Ishikawa (cell line): ENCODE measurements at regions not wholly inside any gene's neighbourhood (a gene's known extent, or its start where the extent isn't known, plus 50 kb on each side); places are given as distances from the start of the nearest gene placed in this dataset.

ENCODE experiments used
- CEBPB ChIP-seq: IDR thresholded peaks from 2 replicates; pipeline ENCODE4 v1.6.1; 2012
- CREB1 ChIP-seq: IDR thresholded peaks from 2 replicates; pipeline ENCODE4 v1.6.1; 2012; ENCODE audit warnings: low read depth
- EGR1 ChIP-seq: IDR thresholded peaks from 2 replicates; pipeline ENCODE4 v1.6.1; 2012
- EP300 ChIP-seq: IDR thresholded peaks from 2 replicates; pipeline ENCODE4 v1.6.1; 2012; ENCODE audit warnings: borderline replicate concordance
- FOXM1 ChIP-seq: IDR thresholded peaks from 2 replicates; pipeline ENCODE4 v1.6.1; 2012; ENCODE audit warnings: low read depth, borderline replicate concordance
- MAX ChIP-seq: IDR thresholded peaks from 2 replicates; pipeline ENCODE4 v1.6.1; 2012
- NFIC ChIP-seq: IDR thresholded peaks from 2 replicates; pipeline ENCODE4 v1.6.1; 2012
- RAD21 ChIP-seq: IDR thresholded peaks from 2 replicates; pipeline ENCODE4 v1.6.1; 2012; ENCODE audit warnings: low read depth
- REST ChIP-seq: IDR thresholded peaks from 2 replicates; pipeline ENCODE4 v1.6.1; 2012; ENCODE audit warnings: low read depth, mild to moderate bottlenecking
- TAF1 ChIP-seq: IDR thresholded peaks from 2 replicates; pipeline ENCODE4 v1.6.1; 2012; ENCODE audit warnings: low read depth, mild to moderate bottlenecking
- TCF12 ChIP-seq: IDR thresholded peaks from 2 replicates; pipeline ENCODE4 v1.6.1; 2012; ENCODE audit warnings: low read depth
- TEAD4 ChIP-seq: IDR thresholded peaks from 2 replicates; pipeline ENCODE4 v1.6.1; 2012
- USF1 ChIP-seq: IDR thresholded peaks from 2 replicates; pipeline ENCODE4 v1.6.1; 2012
- YY1 ChIP-seq: IDR thresholded peaks from 2 replicates; pipeline ENCODE4 v1.6.1; 2012; ENCODE audit warnings: low read depth
- ZBTB7A ChIP-seq: IDR thresholded peaks from 2 replicates; pipeline ENCODE4 v1.6.1; 2012; ENCODE audit warnings: low read depth

GRCh38 chr20:22791877-22792525 lies 207.6 kb upstream of the FOXA2 start:
- no peak for TF ChIP-seq USF1
- no peak for TF ChIP-seq CREB1
- no peak for TF ChIP-seq FOXM1
- no peak for TF ChIP-seq ZBTB7A
- TF ChIP-seq EP300: no peak
- no peak for TF ChIP-seq RAD21
- no peak for TF ChIP-seq TEAD4
- no peak for TF ChIP-seq CEBPB
- no peak for TF ChIP-seq YY1
- no peak for TF ChIP-seq TAF1
- TF ChIP-seq MAX: no peak
- TF ChIP-seq TCF12: no peak
- TF ChIP-seq NFIC: no peak
- TF ChIP-seq REST: no peak
- TF ChIP-seq EGR1: no peak

- TF ChIP-seq REST: no peak
- TF ChIP-seq MAX: no peak
- no peak for TF ChIP-seq NFIC
- TF ChIP-seq CEBPB: no peak
- no peak for TF ChIP-seq TCF12
These were observed 209.8 kb upstream of the FOXA2 start for GRCh38 chr20:22794200-22794599.

- TF ChIP-seq TEAD4: no peak
- no peak for TF ChIP-seq ZBTB7A
- no peak for TF ChIP-seq FOXM1
- TF ChIP-seq CREB1: no peak
- no peak for TF ChIP-seq REST
- no peak for TF ChIP-seq EGR1
- TF ChIP-seq CEBPB: no peak
These were observed 211.1 kb upstream of the FOXA2 start for GRCh38 chr20:22795433-22795832.

GRCh38 chr20:22795871-22796270 lies 211.5 kb upstream of the FOXA2 start:
- no peak for TF ChIP-seq CREB1

GRCh38 chr20:22796469-22797077 lies 212.2 kb upstream of the FOXA2 start:
- TF ChIP-seq TAF1 (no peak), YY1 (no peak), REST (no peak), MAX (no peak)
